ENCODE measurements at regions not wholly inside any gene's neighbourhood (a gene's known extent, or its start where the extent isn't known, plus 50 kb on each side); places are given as distances from the start of the nearest gene placed in this dataset.
A peak's percentile ranks its signal among the peaks of the same experiment; 100 is the strongest.

- Histone ChIP-seq H3K4me3 (no peak overlapping the region), H3K4me2 (peak overlapping the region; percentile 43), H3K9me3 (no peaks in the 10 kb centered on the region), H3K27ac (peak overlapping the region; percentile 21 to 55; a peak in 4 of 6 replicates), H3K4me1 (peaks cover 16% of the 10 kb centered on the region; the same call in 2 of the 3 replicates)
- ATAC-seq: peak; percentile 43 to 77; a peak in 4 of 6 replicates
- POLR2A ChIA-PET: no interaction called here
- CTCF ChIA-PET: interaction anchor here (2.2 kb wide), 1 partner anchor 9 kb away, joined by 5 read pairs; no protein-coding TSS in a partner anchor
- WGBS (ENCODE audit: missing lambda C conversion rate): 48% methylated on average over 6 of the region's 6 CpGs
- no peak for DNase-seq (ENCODE audit: low read depth in 1 of 2, low spot score in 1 of 2)
- no peak for FAIRE-seq
- TF ChIP-seq, protein P1, sequence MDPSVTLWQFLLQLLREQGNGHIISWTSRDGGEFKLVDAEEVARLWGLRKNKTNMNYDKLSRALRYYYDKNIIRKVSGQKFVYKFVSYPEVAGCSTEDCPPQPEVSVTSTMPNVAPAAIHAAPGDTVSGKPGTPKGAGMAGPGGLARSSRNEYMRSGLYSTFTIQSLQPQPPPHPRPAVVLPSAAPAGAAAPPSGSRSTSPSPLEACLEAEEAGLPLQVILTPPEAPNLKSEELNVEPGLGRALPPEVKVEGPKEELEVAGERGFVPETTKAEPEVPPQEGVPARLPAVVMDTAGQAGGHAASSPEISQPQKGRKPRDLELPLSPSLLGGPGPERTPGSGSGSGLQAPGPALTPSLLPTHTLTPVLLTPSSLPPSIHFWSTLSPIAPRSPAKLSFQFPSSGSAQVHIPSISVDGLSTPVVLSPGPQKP (IDR thresholded peaks at IDR 0.05; ENCODE audit: low read depth, low read length): no peak
- no peak for TF ChIP-seq NPAS2 (CRISPR knock-in tag; IDR thresholded peaks at IDR 0.05; ENCODE audit: borderline replicate concordance)
- no peak for TF ChIP-seq REST (IDR thresholded peaks at IDR 0.05)
- TF ChIP-seq KDM5A (IDR thresholded peaks at IDR 0.05): no peak
- no peak for TF ChIP-seq RAD21 (conservative IDR thresholded peaks at IDR 0.05 in 1 of 2, IDR thresholded peaks at IDR 0.05 in 1 of 2)
- no peak for TF ChIP-seq FOSL2 (IDR thresholded peaks at IDR 0.05)
- peak; percentile 42; the same call in 1 of the 2 replicates for TF ChIP-seq FOSL2 (CRISPR knock-in tag; IDR thresholded peaks at IDR 0.05)
- TF ChIP-seq MAZ (IDR thresholded peaks at IDR 0.05; ENCODE audit: borderline replicate concordance, low read depth, low read length): no peak
- TF ChIP-seq FOXS1 (CRISPR knock-in tag; IDR thresholded peaks at IDR 0.05): no peak
Observed at GRCh38 chr2:237235383-237236095, 149.8 kb downstream of the COPS8 start.

- peaks cover 16% of the 10 kb centered on the region; the same call in 2 of the 3 replicates for H3K4me1 ChIP-seq
- ATAC-seq (no peak), FAIRE-seq (no peak), DNase-seq (ENCODE audit: low read depth in 1 of 2, low spot score in 1 of 2) (no peak)
- no peak overlapping the region for H3K4me3 ChIP-seq
- H3K4me2 ChIP-seq: peak overlapping the region; percentile 43; the same call in 2 of the 3 replicates
- H3K27ac ChIP-seq: peak overlapping the region; percentile 21 to 42; a peak in 1 of 6 replicates
- no peaks in the 10 kb centered on the region for H3K9me3 ChIP-seq
- ChIA-PET CTCF (interaction anchor here (2.2 kb wide), 1 partner anchor 8 kb away, joined by 5 read pairs; no protein-coding TSS in a partner anchor), POLR2A (no interaction called here)
- no peak for TF ChIP-seq KDM5A (IDR thresholded peaks at IDR 0.05)
- no peak for TF ChIP-seq ZC3H11A (IDR thresholded peaks at IDR 0.05)
- no peak for TF ChIP-seq MAZ (IDR thresholded peaks at IDR 0.05; ENCODE audit: borderline replicate concordance, low read depth, low read length)
- TF ChIP-seq POLR2A (IDR thresholded peaks at IDR 0.05; ENCODE audit: low read length): no peak
- no peak for TF ChIP-seq HOXB13 (CRISPR knock-in tag; IDR thresholded peaks at IDR 0.05; ENCODE audit: low read depth)
- no peak for TF ChIP-seq RFX5 (IDR thresholded peaks at IDR 0.05)
- WGBS (ENCODE audit: missing lambda C conversion rate): 84% methylated on average over 2 of the region's 2 CpGs
Observed at GRCh38 chr2:237236188-237236587, 150.5 kb downstream of the COPS8 start.

DNA sequence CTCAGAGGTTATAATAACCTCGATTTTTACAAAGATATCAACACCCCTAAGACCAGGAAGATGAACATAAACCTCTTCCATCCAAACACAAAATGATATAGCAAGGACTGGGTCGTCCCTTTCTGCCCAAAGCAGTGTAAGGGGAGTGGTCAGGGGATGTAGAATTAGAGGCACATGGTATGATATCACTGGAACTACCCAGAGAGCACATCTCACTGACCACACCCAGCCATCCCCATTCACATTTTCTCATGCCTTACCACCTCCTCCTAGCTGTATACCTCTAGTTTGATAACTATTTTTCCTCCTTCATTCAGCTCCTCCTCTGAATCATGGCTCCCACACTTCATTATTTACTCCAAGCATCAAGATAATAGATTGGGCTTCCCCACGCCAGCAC is 152.6 kb downstream of the COPS8 start:
- POLR2A ChIA-PET: no interaction called here
- ATAC-seq: no peak
- H3K4me1 ChIP-seq: peaks cover 16% of the 10 kb centered on the region; the same call in 2 of the 3 replicates
- no peak overlapping the region for H3K4me2 ChIP-seq
- H3K4me3 ChIP-seq: no peak overlapping the region
- DNase-seq (ENCODE audit: low read depth in 1 of 2, low spot score in 1 of 2): no peak
- TF ChIP-seq, protein P2, sequence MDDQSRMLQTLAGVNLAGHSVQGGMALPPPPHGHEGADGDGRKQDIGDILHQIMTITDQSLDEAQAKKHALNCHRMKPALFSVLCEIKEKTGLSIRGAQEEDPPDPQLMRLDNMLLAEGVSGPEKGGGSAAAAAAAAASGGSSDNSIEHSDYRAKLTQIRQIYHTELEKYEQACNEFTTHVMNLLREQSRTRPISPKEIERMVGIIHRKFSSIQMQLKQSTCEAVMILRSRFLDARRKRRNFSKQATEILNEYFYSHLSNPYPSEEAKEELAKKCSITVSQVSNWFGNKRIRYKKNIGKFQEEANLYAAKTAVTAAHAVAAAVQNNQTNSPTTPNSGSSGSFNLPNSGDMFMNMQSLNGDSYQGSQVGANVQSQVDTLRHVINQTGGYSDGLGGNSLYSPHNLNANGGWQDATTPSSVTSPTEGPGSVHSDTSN (IDR thresholded peaks at IDR 0.05): no peak
- TF ChIP-seq FOXS1 (CRISPR knock-in tag; IDR thresholded peaks at IDR 0.05) (no peak), RNF2 (IDR thresholded peaks at IDR 0.05; ENCODE audit: borderline replicate concordance, low read depth) (no peak), HEYL (CRISPR knock-in tag; IDR thresholded peaks at IDR 0.05) (no peak), TFCP2L1 (CRISPR knock-in tag; IDR thresholded peaks at IDR 0.05) (no peak), EHF (CRISPR knock-in tag; IDR thresholded peaks at IDR 0.05) (no peak), TP53 (CRISPR knock-in tag; IDR thresholded peaks at IDR 0.05) (no peak), ESRRA (IDR thresholded peaks at IDR 0.05; ENCODE audit: borderline replicate concordance, low read length) (no peak), HES2 (IDR thresholded peaks at IDR 0.05) (no peak), SREBF2 (IDR thresholded peaks at IDR 0.05) (no peak), CTCF (IDR thresholded peaks at IDR 0.05) (no peak), CBX8 (IDR thresholded peaks at IDR 0.05) (no peak), SMC3 (IDR thresholded peaks at IDR 0.05) (no peak)
- TF ChIP-seq, protein P3, sequence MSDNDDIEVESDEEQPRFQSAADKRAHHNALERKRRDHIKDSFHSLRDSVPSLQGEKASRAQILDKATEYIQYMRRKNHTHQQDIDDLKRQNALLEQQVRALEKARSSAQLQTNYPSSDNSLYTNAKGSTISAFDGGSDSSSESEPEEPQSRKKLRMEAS (IDR thresholded peaks at IDR 0.05): no peak
- 31% methylated on average over 3 of the region's 3 CpGs for WGBS (ENCODE audit: missing lambda C conversion rate)
- no peak for FAIRE-seq
- H3K27ac ChIP-seq: no peak overlapping the region; a peak in 1 of 6 replicates
- CTCF ChIA-PET: interaction anchor here (0.6 to 1.9 kb wide), 3 partner anchors 16 to 132 kb away, joined by 3 read pairs; no protein-coding TSS in a partner anchor
- no peaks in the 10 kb centered on the region for H3K9me3 ChIP-seq

Data from A549 (cell line).